B cell (primary cell): ENCODE measurements at regions not wholly inside any gene's neighbourhood (a gene's known extent, or its start where the extent isn't known, plus 50 kb on each side); places are given as distances from the start of the nearest gene placed in this dataset.

Source experiments
- ATAC-seq: fragments of 200-7000 bp; cut with Tn5 transposase; one replicate; pipeline ENCODE4 v1.10.0; 2021; ENCODE audit warnings: low read depth, mild to moderate bottlenecking, moderate number of reproducible peaks, moderate library complexity
- CTCF ChIA-PET: fragments of 350-600 bp; sonication (Branson Sonifier 250); formaldehyde crosslinking; loops from one replicate; lab custom pipeline; 2021; ENCODE audit warnings: antibody characterized with exemption, inconsistent platforms; lab: Charles Lee
- POLR2A ChIA-PET: fragments of 350-600 bp; sonication (Branson Sonifier 250); formaldehyde crosslinking; loops from one replicate; lab custom pipeline; 2021; ENCODE audit warnings: antibody characterized with exemption; lab: Charles Lee
- DNase-seq: peaks from one replicate; pipeline ENCODE4 v3.0.0; 2013
- H2AFZ ChIP-seq: 2 replicates; pipeline ENCODE4 v1.6.1; 2012; ENCODE audit warnings: mild to moderate bottlenecking, low read depth, low read length; ENCODE audit not compliant: insufficient read depth, poor library complexity, severe bottlenecking
- H3K27ac ChIP-seq, 2 donors: 1 replicate in 1 of 2; 2 replicates in 1 of 2; pipeline ENCODE4 v1.5.1; 2012 to 2013; ENCODE audit warnings: low read length in 2 of 2, mild to moderate bottlenecking in 2 of 2, moderate library complexity in 1 of 2
- H3K27me3 ChIP-seq, 4 experiments: fragments of 200-600 bp in 1 of 4; sonication (generic) in 1 of 4; replicated peaks in 1 of 4; 1 replicate in 2 of 4; 2 replicates in 2 of 4; pipeline versions ENCODE4 v1.6.1 to v1.7.0; 2013 to 2016; ENCODE audit warnings: low read length in 3 of 4, mild to moderate bottlenecking in 2 of 4, mixed read lengths in 1 of 4, moderate library complexity in 1 of 4; ENCODE audit not compliant: insufficient read depth in 4 of 4, control insufficient read depth in 3 of 4; ENCODE audit errors: control extremely low read depth in 1 of 4
- H3K36me3 ChIP-seq, 2 experiments: replicated peaks in 1 of 2; 1 replicate in 1 of 2; 2 replicates in 1 of 2; pipeline versions ENCODE4 v1.6.1 to v1.7.1; 2013; ENCODE audit warnings: low read length in 1 of 2; ENCODE audit not compliant: insufficient read depth in 2 of 2, control insufficient read depth in 1 of 2; ENCODE audit errors: control extremely low read depth in 1 of 2, extremely low read depth in 1 of 2
- H3K4me1 ChIP-seq, 2 donors: fragments of 200-600 bp in 1 of 2; sonication (generic) in 1 of 2; 1 replicate in 1 of 2; 2 replicates in 1 of 2; pipeline versions ENCODE4 v1.5.1 to v1.6.1; 2013 to 2017; ENCODE audit warnings: low read length in 2 of 2; ENCODE audit not compliant: control insufficient read depth in 2 of 2, insufficient read depth in 2 of 2
- H3K4me2 ChIP-seq: replicated peaks from 2 replicates; pipeline ENCODE3; 2012; ENCODE audit warnings: mild to moderate bottlenecking, low read depth, low read length; ENCODE audit not compliant: poor library complexity, severe bottlenecking
- H3K4me3 ChIP-seq, 5 experiments: fragments of 200-600 bp in 1 of 5; sonication (generic) in 1 of 5; 1 replicate in 3 of 5; 2 replicates in 2 of 5; pipeline versions ENCODE4 v1.5.1 to v1.7.0; 2011 to 2016; ENCODE audit warnings: low read length in 4 of 5, mild to moderate bottlenecking in 4 of 5, low read depth in 2 of 5, control low read depth in 1 of 5, moderate library complexity in 1 of 5; ENCODE audit not compliant: insufficient read depth in 1 of 5; ENCODE audit errors: control extremely low read depth in 1 of 5, extremely low read depth in 1 of 5
- H3K79me2 ChIP-seq: fragments of 200-600 bp; sonication (generic); one replicate; pipeline ENCODE4 v1.6.0; 2016; ENCODE audit warnings: low read length; ENCODE audit not compliant: control insufficient read depth, insufficient read depth
- H3K9ac ChIP-seq: fragments of 200-600 bp; sonication (generic); 2 replicates; pipeline ENCODE4 v1.6.1; 2017; ENCODE audit warnings: mild to moderate bottlenecking, low read length, moderate library complexity
- H3K9me3 ChIP-seq, 3 donors: one replicate each; pipeline versions ENCODE4 v1.6.1 to v1.7.1; 2013; ENCODE audit warnings: low read length in 2 of 3; ENCODE audit not compliant: control insufficient read depth in 2 of 3, insufficient read depth in 1 of 3; ENCODE audit errors: control extremely low read depth in 1 of 3
- H4K20me1 ChIP-seq: 2 replicates; pipeline ENCODE4 v1.6.0; 2012; ENCODE audit warnings: mild to moderate bottlenecking, low read length; ENCODE audit not compliant: insufficient read depth, control insufficient read depth, poor library complexity, severe bottlenecking
- H3K27ac Mint-ChIP-seq: one replicate; pipeline ENCODE4 v1.8.0; 2021; ENCODE audit warnings: mixed read lengths
- H3K27me3 Mint-ChIP-seq: one replicate; pipeline ENCODE4 v1.8.0; 2021; ENCODE audit warnings: mixed read lengths
- H3K4me1 Mint-ChIP-seq: one replicate; pipeline ENCODE4 v1.8.0; 2021; ENCODE audit warnings: mixed read lengths
- H3K4me3 Mint-ChIP-seq: one replicate; pipeline ENCODE4 v1.8.0; 2021; ENCODE audit warnings: mixed read lengths
- H3K9me3 Mint-ChIP-seq: one replicate; pipeline ENCODE4 v1.8.0; 2022; ENCODE audit warnings: mixed read lengths; ENCODE audit not compliant: insufficient read depth
- EZH2 ChIP-seq: IDR thresholded peaks from 2 replicates; pipeline ENCODE4 v1.6.1; 2012; ENCODE audit warnings: borderline replicate concordance, low read depth, mild to moderate bottlenecking, moderate library complexity, low read length; ENCODE audit not compliant: insufficient read depth, poor library complexity, severe bottlenecking
- WGBS: methylation state at CpG from one replicate; pipeline ENCODE4 v1.1.5; 2013; ENCODE audit warnings: missing lambda C conversion rate; ENCODE audit not compliant: insufficient coverage; 5-methylcytosine and 5-hydroxymethylcytosine counted together
- intact Hi-C: fragments of 100-400 bp; cut with micrococcal nuclease; formaldehyde crosslinking; loops from one replicate; pipeline ENCODE4 v1.10.0; 2022
- TF ChIP-seq, protein P1 (sequence below): fragments of 200-600 bp; IDR thresholded peaks from one replicate; pipeline ENCODE4 v1.8.0; 2022; ENCODE audit warnings: antibody characterized with exemption, mild to moderate bottlenecking

DNA sequence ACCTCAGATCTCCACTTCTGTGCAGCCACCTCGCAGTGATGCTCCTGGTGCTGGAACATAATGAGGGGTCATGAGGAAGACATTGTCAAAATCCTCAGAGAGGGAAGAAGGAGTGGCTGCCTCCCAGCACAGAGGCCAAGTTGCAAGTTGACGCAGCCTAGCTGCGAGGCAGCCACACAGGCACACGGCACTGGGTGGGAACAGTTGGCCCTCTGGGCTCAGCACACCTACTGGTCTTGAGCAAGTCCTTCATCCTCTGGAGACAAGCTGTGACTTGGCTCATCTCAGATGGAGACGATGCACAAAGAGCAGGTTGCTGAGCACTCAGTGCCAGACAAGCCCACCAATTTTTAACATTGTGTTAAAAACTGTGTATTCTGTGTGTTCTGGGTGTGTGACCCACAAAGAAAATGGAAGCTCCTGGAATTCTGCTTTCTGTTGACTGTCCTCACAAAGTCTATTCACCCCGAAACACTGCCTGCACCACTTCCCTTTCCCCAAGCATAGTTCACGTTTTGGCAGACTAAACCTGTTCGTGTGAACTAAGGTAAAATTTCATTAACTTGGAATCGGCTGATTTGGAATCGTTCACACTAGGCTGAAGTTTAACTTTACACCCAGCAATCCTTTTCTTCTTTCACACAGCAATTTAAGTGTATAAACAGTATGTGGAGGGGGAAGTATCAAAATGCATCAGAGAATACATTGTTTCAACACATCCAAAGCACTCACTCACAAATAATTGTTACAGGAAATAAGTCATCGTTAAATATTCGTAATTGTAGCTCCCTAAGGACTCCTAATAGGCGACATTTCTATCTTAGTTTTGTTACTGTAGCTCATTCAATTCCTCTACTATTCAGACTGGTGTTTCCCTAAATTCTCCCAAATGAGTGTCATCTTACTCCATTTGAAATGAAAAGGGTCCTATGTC is 266.6 kb upstream of the ID2 start:
- DNase-seq (no peak), ATAC-seq (no peak)
- Histone ChIP-seq H3K4me2 (no peak overlapping the region), H3K36me3 (no peaks in the 10 kb centered on the region), H4K20me1 (no peaks in the 10 kb centered on the region), H3K4me3 (no peak overlapping the region), H3K9me3 (no peaks in the 10 kb centered on the region), H3K79me2 (no peaks in the 10 kb centered on the region), H3K9ac (no peak overlapping the region), H2AFZ (no peak overlapping the region), H3K27me3 (peaks cover 0 to 14% (median under 1%) of the 10 kb centered on the region in 4 experiments), H3K4me1 (no peaks in the 10 kb centered on the region), H3K27ac (no peak overlapping the region)
- no peak overlapping the region for H3K4me3 Mint-ChIP-seq
- ChIA-PET POLR2A (no interaction called here), CTCF (no interaction called here)
- no peaks in the 10 kb centered on the region for H3K9me3 Mint-ChIP-seq
- WGBS, result 89% methylated on average over 9 of the region's 13 CpGs
- peaks cover 50% of the 10 kb centered on the region for H3K27me3 Mint-ChIP-seq
- no peaks in the 10 kb centered on the region for H3K4me1 Mint-ChIP-seq
- no peak overlapping the region for H3K27ac Mint-ChIP-seq
- no peak for TF ChIP-seq EZH2
- TF ChIP-seq, protein P1, sequence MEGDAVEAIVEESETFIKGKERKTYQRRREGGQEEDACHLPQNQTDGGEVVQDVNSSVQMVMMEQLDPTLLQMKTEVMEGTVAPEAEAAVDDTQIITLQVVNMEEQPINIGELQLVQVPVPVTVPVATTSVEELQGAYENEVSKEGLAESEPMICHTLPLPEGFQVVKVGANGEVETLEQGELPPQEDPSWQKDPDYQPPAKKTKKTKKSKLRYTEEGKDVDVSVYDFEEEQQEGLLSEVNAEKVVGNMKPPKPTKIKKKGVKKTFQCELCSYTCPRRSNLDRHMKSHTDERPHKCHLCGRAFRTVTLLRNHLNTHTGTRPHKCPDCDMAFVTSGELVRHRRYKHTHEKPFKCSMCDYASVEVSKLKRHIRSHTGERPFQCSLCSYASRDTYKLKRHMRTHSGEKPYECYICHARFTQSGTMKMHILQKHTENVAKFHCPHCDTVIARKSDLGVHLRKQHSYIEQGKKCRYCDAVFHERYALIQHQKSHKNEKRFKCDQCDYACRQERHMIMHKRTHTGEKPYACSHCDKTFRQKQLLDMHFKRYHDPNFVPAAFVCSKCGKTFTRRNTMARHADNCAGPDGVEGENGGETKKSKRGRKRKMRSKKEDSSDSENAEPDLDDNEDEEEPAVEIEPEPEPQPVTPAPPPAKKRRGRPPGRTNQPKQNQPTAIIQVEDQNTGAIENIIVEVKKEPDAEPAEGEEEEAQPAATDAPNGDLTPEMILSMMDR, result no peak
- intact Hi-C loops, result no loop called here

DNA sequence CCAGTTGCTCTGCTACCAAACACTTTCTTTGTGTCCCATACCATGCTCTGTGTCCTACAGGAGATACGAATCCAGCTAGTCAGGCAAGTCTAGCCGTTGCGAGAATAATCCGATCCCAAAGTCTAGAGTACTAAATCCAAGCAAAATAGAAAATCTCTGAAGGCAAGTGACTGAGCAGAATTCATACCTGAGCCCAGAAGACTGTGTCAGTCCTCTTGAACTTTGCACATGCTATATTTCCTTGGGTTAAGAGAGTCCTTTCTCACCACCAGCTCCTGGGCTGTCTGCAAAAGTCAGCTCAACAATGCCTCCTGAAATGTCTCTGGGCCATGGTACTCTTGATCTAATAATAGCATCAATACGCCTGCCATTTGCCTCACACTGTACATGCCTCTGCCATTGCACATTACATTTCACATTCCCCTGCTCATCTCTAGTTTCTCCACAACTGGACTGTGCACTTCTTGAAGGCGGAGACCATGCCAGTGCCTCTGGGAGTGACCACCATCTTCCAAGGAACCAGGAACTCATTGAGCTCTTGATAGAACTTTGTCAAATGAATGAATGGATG is 265.8 kb upstream of the ID2 start:
- Histone ChIP-seq H3K4me2 (no peak overlapping the region), H3K9ac (no peak overlapping the region), H3K79me2 (no peaks in the 10 kb centered on the region), H2AFZ (no peak overlapping the region), H3K27me3 (peaks cover 0 to 14% (median under 1%) of the 10 kb centered on the region in 4 experiments), H3K27ac (no peak overlapping the region), H3K36me3 (no peaks in the 10 kb centered on the region), H3K4me1 (no peaks in the 10 kb centered on the region), H4K20me1 (no peaks in the 10 kb centered on the region), H3K9me3 (no peaks in the 10 kb centered on the region), H3K4me3 (no peak overlapping the region)
- TF ChIP-seq, protein P1, result no peak
- no peak for TF ChIP-seq EZH2
- no peak for ATAC-seq
- Mint-ChIP-seq H3K27me3 (peaks cover 50% of the 10 kb centered on the region), H3K4me3 (no peak overlapping the region), H3K9me3 (no peaks in the 10 kb centered on the region), H3K4me1 (no peaks in the 10 kb centered on the region), H3K27ac (no peak overlapping the region)
- 97% methylated on average over 6 of the region's 6 CpGs for WGBS
- no peak for DNase-seq
- POLR2A ChIA-PET, result no interaction called here
- CTCF ChIA-PET, result no interaction called here
- intact Hi-C loops, result no loop called here
